HepG2 (cell line): ENCODE measurements at regions not wholly inside any gene's neighbourhood (a gene's known extent, or its start where the extent isn't known, plus 50 kb on each side); places are given as distances from the start of the nearest gene placed in this dataset.

ENCODE experiments used
- CTCF ChIP-seq: sonication (generic); formaldehyde crosslinking; IDR thresholded peaks from 2 replicates; pipeline ENCODE4 v1.5.0; 2020; ENCODE audit warnings: mild to moderate bottlenecking, missing genetic modification reagents, moderate library complexity
- GLI4 ChIP-seq: sonication (generic); formaldehyde crosslinking; IDR thresholded peaks from 2 replicates; pipeline ENCODE4 v1.5.1; 2020; ENCODE audit warnings: missing genetic modification reagents, mild to moderate bottlenecking, moderate library complexity, borderline replicate concordance
- HCFC1 ChIP-seq: fragments of 150-350 bp; IDR thresholded peaks from 2 replicates; pipeline ENCODE4 v1.6.1; 2014; ENCODE audit warnings: low read depth, low read length
- HMGXB4 ChIP-seq, 2 experiments: sonication (generic) in 1 of 2; formaldehyde crosslinking in 1 of 2; IDR thresholded peaks; 2 replicates each; pipeline versions ENCODE4 v1.4.0 to v1.6.1; 2018 to 2020; ENCODE audit warnings: missing genetic modification reagents in 2 of 2, borderline replicate concordance in 1 of 2, low read depth in 1 of 2, mild to moderate bottlenecking in 1 of 2, missing biosample characterization in 1 of 2
- IRF2 ChIP-seq: IDR thresholded peaks from 2 replicates; pipeline ENCODE4 v1.6.1; 2018; ENCODE audit warnings: missing genetic modification reagents, missing compliant biosample characterization
- POLR2A ChIP-seq, 2 experiments: IDR thresholded peaks; 2 replicates each; pipeline ENCODE4 v1.6.1; 2011; ENCODE audit warnings: low read depth in 2 of 2, low read length in 2 of 2, mild to moderate bottlenecking in 1 of 2, moderate library complexity in 1 of 2; ENCODE audit not compliant: insufficient read depth in 1 of 2
- TARDBP ChIP-seq: sonication (generic); formaldehyde crosslinking; IDR thresholded peaks from 2 replicates; pipeline ENCODE4 v1.8.0; 2022; ENCODE audit warnings: mild to moderate bottlenecking, missing genetic modification reagents
- TOPORS ChIP-seq: sonication (generic); formaldehyde crosslinking; IDR thresholded peaks from 2 replicates; pipeline ENCODE4 v1.8.0; 2023; ENCODE audit warnings: mild to moderate bottlenecking, missing genetic modification reagents

- no peak for TF ChIP-seq TARDBP (CRISPR knock-in tag)
- no peak for TF ChIP-seq IRF2 (CRISPR knock-in tag)
- no peak for TF ChIP-seq HMGXB4 (CRISPR knock-in tag; IDR thresholded peaks at IDR 0.05; ENCODE audit: borderline replicate concordance in 1 of 2, low read depth in 1 of 2)
- TF ChIP-seq CTCF (CRISPR knock-in tag), result no peak
- TF ChIP-seq HCFC1, result no peak
- TF ChIP-seq TOPORS (CRISPR knock-in tag), result no peak
- no peak for TF ChIP-seq POLR2A (IDR thresholded peaks at IDR 0.05; ENCODE audit: insufficient read depth in 1 of 2, low read depth in 2 of 2, low read length in 2 of 2)
- TF ChIP-seq GLI4, result no peak
These were observed 509.4 kb downstream of the IRX1 start for GRCh38 chr5:4104831-4105597.
